Nephron progenitor cell (in vitro differentiated cells): ENCODE measurements at regions not wholly inside any gene's neighbourhood (a gene's known extent, or its start where the extent isn't known, plus 50 kb on each side); places are given as distances from the start of the nearest gene placed in this dataset.
"Not testable (repeated sequence)": the region's sequence is repeated elsewhere in the genome, so short reads cannot be mapped to it uniquely, and the experiment has no call there.

ENCODE experiments used
- DNase-seq: peaks from one replicate; pipeline ENCODE4 v3.0.0; 2021
- H3K27ac Mint-ChIP-seq: 2 replicates; pipeline ENCODE4 v1.8.0; 2021; ENCODE audit warnings: mild to moderate bottlenecking, moderate library complexity, mixed read lengths
- H3K27me3 Mint-ChIP-seq: 2 replicates; pipeline ENCODE4 v1.8.0; 2021; ENCODE audit warnings: mild to moderate bottlenecking, low read depth, mixed read lengths; ENCODE audit not compliant: poor library complexity
- H3K36me3 Mint-ChIP-seq: 2 replicates; pipeline ENCODE4 v1.8.0; 2021; ENCODE audit warnings: low read depth, mixed read lengths
- H3K4me1 Mint-ChIP-seq: 2 replicates; pipeline ENCODE4 v1.8.0; 2021; ENCODE audit warnings: mixed read lengths
- H3K4me3 Mint-ChIP-seq: 2 replicates; pipeline ENCODE4 v1.8.0; 2021; ENCODE audit warnings: mild to moderate bottlenecking, moderate library complexity, mixed read lengths
- H3K9me3 Mint-ChIP-seq: 2 replicates; pipeline ENCODE4 v1.8.0; 2021; ENCODE audit warnings: mild to moderate bottlenecking, moderate library complexity, mixed read lengths
- TF ChIP-seq, protein P1 (sequence below): fragments of 200-600 bp; sonication (generic); IDR thresholded peaks from 2 replicates; pipeline ENCODE4 v1.5.0; 2021; ENCODE audit warnings: antibody characterized with exemption

DNA sequence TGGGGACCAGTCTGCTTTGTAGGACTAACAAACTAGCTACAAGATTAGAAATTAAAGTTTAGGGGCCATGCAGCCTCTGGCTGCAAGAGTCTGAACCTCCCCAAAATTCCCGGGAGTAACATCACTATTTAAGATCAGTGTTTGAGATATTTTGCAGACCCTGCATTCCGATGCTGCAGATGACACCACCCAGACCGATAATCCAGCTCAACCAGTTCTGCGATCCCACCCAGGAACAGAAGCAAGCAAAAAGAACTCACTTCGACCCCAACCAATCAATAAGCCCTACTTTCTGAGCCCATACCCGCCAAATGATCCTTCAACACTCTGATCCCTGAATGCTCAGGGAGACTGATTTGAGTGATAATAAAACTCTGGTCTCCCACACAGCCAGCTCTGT, 877.8 kb downstream of the FAT4 start:
- Mint-ChIP-seq H3K36me3 (no peaks in the 10 kb centered on the region), H3K4me3 (no peak overlapping the region), H3K27ac (no peak overlapping the region), H3K4me1 (no peaks in the 10 kb centered on the region), H3K9me3 (no peaks in the 10 kb centered on the region), H3K27me3 (peaks cover 8% of the 10 kb centered on the region)
- TF ChIP-seq, protein P1, sequence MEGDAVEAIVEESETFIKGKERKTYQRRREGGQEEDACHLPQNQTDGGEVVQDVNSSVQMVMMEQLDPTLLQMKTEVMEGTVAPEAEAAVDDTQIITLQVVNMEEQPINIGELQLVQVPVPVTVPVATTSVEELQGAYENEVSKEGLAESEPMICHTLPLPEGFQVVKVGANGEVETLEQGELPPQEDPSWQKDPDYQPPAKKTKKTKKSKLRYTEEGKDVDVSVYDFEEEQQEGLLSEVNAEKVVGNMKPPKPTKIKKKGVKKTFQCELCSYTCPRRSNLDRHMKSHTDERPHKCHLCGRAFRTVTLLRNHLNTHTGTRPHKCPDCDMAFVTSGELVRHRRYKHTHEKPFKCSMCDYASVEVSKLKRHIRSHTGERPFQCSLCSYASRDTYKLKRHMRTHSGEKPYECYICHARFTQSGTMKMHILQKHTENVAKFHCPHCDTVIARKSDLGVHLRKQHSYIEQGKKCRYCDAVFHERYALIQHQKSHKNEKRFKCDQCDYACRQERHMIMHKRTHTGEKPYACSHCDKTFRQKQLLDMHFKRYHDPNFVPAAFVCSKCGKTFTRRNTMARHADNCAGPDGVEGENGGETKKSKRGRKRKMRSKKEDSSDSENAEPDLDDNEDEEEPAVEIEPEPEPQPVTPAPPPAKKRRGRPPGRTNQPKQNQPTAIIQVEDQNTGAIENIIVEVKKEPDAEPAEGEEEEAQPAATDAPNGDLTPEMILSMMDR, result no peak
- no peak for DNase-seq

DNA sequence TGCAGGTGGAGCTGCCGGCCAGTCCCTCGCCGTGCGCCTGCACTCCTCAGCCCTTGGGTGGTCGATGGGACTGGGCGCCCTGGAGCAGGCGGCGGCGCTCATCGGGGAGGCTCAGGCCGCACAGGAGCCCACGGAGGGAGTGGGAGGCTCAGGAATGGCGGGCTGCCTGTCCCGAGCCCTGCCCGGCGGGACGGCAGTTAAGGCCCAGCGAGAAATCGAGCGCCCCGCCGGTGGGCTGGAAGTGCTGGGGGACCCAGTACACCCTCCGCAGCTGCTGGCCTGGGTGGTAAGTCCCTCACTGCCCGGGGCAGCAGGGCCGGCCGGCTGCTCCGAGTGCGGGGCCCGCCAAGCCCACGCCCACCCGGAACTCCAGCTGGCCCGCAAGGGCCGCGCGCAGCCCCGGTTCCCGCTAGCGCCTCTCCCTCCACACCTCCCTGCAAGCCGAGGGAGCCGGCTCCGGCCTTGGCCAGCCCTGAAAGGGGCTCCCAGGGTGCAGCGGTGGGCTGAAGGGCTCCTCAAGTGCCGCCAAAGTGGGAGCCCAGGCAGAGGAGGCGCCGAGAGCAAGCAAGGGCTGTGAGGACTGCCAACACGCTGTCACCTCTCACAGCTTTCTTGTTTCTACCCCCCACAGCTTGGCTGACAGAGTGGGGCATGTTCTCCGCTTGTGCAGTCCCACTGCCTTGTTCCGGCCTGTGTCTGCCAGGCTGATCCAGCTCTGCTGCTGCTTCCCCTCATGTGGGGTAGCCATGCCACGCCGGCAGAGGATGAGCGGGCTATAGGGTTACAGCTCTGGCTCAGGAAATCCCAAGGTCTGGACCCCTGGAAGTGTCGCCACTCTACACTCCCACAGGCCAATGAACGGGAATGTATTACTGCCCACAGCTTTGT, 886.7 kb downstream of the FAT4 start:
- H3K27me3 Mint-ChIP-seq, H3K27ac Mint-ChIP-seq, H3K4me3 Mint-ChIP-seq, DNase-seq, H3K4me1 Mint-ChIP-seq, H3K36me3 Mint-ChIP-seq: not testable (repeated sequence)
- peaks cover 22% of the 10 kb centered on the region for H3K9me3 Mint-ChIP-seq

DNA sequence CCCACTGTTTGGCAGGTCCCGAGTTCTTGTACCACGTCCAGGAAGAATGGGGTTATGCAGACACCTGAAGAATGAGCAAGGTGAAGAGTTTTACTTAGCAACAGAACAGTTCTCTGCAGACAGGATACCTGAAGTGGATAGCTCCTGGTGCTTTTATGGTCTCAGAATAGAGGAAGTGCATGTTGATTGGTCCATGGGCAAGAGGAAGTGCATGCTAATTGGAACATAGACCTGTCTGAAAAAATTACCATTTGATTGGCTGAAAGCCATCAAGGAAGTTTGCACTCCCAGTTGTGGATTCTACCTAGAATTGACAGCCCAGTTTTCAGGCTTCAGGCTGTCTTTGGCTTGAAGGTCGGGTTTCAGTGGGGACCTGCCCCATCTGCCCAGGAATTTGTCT, 887.5 kb downstream of the FAT4 start:
- H3K4me3 Mint-ChIP-seq, result no peak overlapping the region
- peaks cover 26% of the 10 kb centered on the region for H3K9me3 Mint-ChIP-seq
- no peak overlapping the region for H3K27ac Mint-ChIP-seq
- no peaks in the 10 kb centered on the region for H3K4me1 Mint-ChIP-seq
- H3K27me3 Mint-ChIP-seq, result no peaks in the 10 kb centered on the region
- TF ChIP-seq, protein P1, result no peak
- DNase-seq, result no peak
- no peaks in the 10 kb centered on the region for H3K36me3 Mint-ChIP-seq

DNA sequence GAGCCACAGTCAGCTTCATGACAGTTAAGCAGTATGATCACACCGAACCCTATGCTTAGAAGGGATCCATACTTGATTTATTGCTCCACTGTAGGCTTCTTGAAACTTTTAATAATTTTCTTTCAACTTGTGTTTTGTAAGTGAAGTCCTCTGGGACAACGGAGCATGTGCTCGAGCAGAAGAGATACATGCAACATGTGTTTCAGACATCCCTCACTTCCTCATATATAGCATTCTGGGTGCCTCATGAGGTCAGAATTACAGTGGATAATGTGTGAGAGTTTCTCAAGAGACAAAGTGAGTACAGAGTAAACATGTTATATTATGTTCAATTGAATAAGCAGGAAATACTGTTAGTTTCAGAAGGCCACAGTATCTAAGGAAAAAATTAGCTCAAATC, 893.2 kb downstream of the FAT4 start:
- Mint-ChIP-seq H3K27ac (no peak overlapping the region), H3K27me3 (no peaks in the 10 kb centered on the region), H3K9me3 (peaks cover 18% of the 10 kb centered on the region), H3K36me3 (no peaks in the 10 kb centered on the region), H3K4me3 (no peak overlapping the region), H3K4me1 (no peaks in the 10 kb centered on the region)
- DNase-seq, result no peak
- TF ChIP-seq, protein P1, result no peak

DNA sequence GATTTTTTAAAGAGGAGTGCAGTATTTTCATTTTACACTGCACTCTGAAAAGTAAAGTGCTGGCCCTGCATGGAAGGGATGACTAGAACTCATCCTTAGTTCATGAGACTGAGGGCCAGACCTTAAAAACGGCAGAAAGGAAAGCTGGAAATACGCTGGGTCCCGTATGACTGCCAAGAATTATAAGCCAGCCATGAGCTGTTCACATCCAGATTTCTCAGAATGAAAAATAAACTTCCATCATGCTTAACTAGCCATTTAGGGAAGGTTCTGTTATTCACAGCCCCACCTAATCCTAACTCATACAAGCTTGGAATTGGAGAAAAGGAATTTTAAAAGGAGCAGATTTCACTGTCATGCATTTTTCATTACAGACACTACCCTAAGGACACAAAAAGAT, 894.4 kb downstream of the FAT4 start:
- TF ChIP-seq, protein P1, result no peak
- Mint-ChIP-seq H3K9me3 (peaks cover 18% of the 10 kb centered on the region), H3K4me1 (no peaks in the 10 kb centered on the region), H3K4me3 (no peak overlapping the region), H3K27me3 (no peaks in the 10 kb centered on the region), H3K36me3 (no peaks in the 10 kb centered on the region), H3K27ac (no peak overlapping the region)
- DNase-seq, result no peak

DNA sequence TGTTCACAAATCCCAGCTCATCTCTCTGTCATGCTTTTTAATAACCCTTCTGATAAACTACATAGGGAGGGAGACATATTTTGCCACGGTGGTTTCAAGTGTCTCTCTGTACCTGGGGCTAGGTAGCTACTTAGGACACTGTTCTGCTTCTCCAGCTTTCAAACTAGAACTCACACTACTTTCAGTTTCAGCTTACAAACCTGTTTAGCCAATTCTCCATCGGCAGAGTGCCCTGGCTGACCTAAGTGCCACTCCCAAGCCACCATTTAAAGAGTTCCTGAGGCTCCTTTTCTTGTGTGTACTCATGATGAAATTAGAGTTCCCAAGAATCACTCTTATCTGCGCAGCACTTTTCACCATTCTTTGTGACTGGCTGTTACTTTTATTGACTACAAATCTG, 899.2 kb downstream of the FAT4 start:
- no peak overlapping the region for H3K27ac Mint-ChIP-seq
- TF ChIP-seq, protein P1, result no peak
- H3K4me3 Mint-ChIP-seq, result no peak overlapping the region
- H3K4me1 Mint-ChIP-seq, result no peaks in the 10 kb centered on the region
- no peak for DNase-seq
- no peaks in the 10 kb centered on the region for H3K27me3 Mint-ChIP-seq
- no peaks in the 10 kb centered on the region for H3K36me3 Mint-ChIP-seq
- H3K9me3 Mint-ChIP-seq, result no peaks in the 10 kb centered on the region
